GM12878 (cell line): ENCODE measurements at regions not wholly inside any gene's neighbourhood (a gene's known extent, or its start where the extent isn't known, plus 50 kb on each side); places are given as distances from the start of the nearest gene placed in this dataset.

ENCODE experiments used
- ATAC-seq: fragments of 200-7000 bp; cut with Tn5 transposase; 3 replicates; pipeline ENCODE4 v1.9.1; 2020; ENCODE audit warnings: mild to moderate bottlenecking, moderate library complexity
- BruUV-seq: library from RNA; stranded (reverse); fragments of 400-500 nt; replicated peaks from 2 replicates; lab custom pipeline; 2021; lab: Mats Ljungman, UMichigan
- CTCF ChIA-PET: fragments of 300-600 bp; sonication (Branson Sonifier 250); formaldehyde crosslinking; extraction: SDS; loops from one replicate; lab custom pipeline; 2021; ENCODE audit warnings: inconsistent platforms; lab: Yijun Ruan, JAX
- POLR2A ChIA-PET: fragments of 350-600 bp; formaldehyde crosslinking; extraction: SDS; loops from one replicate; lab custom pipeline; 2021; ENCODE audit warnings: inconsistent platforms; lab: Charles Lee
- RAD21 ChIA-PET: fragments of 300-600 bp; sonication (Branson Sonifier 250); formaldehyde crosslinking; loops from one replicate; lab custom pipeline; 2023; ENCODE audit warnings: antibody characterized with exemption; ENCODE audit not compliant: unreplicated experiment; lab: Charles Lee
- SMC1A ChIA-PET: fragments of 300-600 bp; sonication (Branson Sonifier 250); formaldehyde crosslinking; loops from one replicate; lab custom pipeline; 2023; ENCODE audit not compliant: unreplicated experiment, uncharacterized antibody; lab: Charles Lee
- DNase-seq: peaks from one replicate; pipeline ENCODE4 v3.0.0-alpha.2; 2011; ENCODE audit warnings: low read depth, low spot score
- FAIRE-seq: peaks from 3 replicates; lab custom pipeline; 2011; peaks lifted over from hg19 to GRCh38; lab: Jason Lieb, UNC
- H2AFZ ChIP-seq: 2 replicates; pipeline ENCODE4 v1.6.0; 2011; ENCODE audit warnings: low read depth, low read length, control low read depth; ENCODE audit not compliant: control insufficient read depth
- H3K27ac ChIP-seq: 2 replicates; pipeline ENCODE4 v1.5.1; 2011; ENCODE audit warnings: control low read depth; ENCODE audit not compliant: control insufficient read depth, insufficient read depth
- H3K27me3 ChIP-seq, 2 experiments: replicated peaks in 1 of 2; 2 replicates each; pipeline versions ENCODE4 v1.6.0 to v1.6.1; 2011; ENCODE audit warnings: low read length in 1 of 2; ENCODE audit not compliant: control insufficient read depth in 2 of 2, insufficient read depth in 2 of 2
- H3K36me3 ChIP-seq, 2 experiments: 2 replicates each; pipeline ENCODE4 v1.5.1; 2011; ENCODE audit warnings: low read length in 1 of 2; ENCODE audit not compliant: control insufficient read depth in 2 of 2, insufficient read depth in 2 of 2
- H3K4me1 ChIP-seq: 2 replicates; pipeline ENCODE4 v1.6.1; 2011; ENCODE audit warnings: mild to moderate bottlenecking, low read length, moderate library complexity, mixed read lengths; ENCODE audit not compliant: control insufficient read depth, insufficient read depth
- H3K4me2 ChIP-seq: 2 replicates; pipeline ENCODE4 v1.6.0; 2011; ENCODE audit warnings: control low read depth; ENCODE audit not compliant: control insufficient read depth, insufficient read depth
- H3K4me3 ChIP-seq: fragments of 200-600 bp; sonication (generic); 2 replicates; pipeline ENCODE4 v1.5.1; 2016
- H3K79me2 ChIP-seq: 2 replicates; pipeline ENCODE4 v1.6.0; 2011; ENCODE audit warnings: low read length; ENCODE audit not compliant: control insufficient read depth, insufficient read depth
- H3K9ac ChIP-seq: 2 replicates; pipeline ENCODE4 v1.8.0; 2011; ENCODE audit warnings: low read length, control low read depth, mixed read lengths; ENCODE audit not compliant: control insufficient read depth, insufficient read depth
- H3K9me3 ChIP-seq: replicated peaks from 3 replicates; pipeline ENCODE4 v1.5.1; 2011; ENCODE audit warnings: mild to moderate bottlenecking, low read length; ENCODE audit not compliant: control insufficient read depth, insufficient read depth
- H4K20me1 ChIP-seq: 2 replicates; pipeline ENCODE4 v1.6.0; 2011; ENCODE audit not compliant: control insufficient read depth, insufficient read depth
- BACH1 ChIP-seq: fragments of 450-650 bp; IDR thresholded peaks from 2 replicates; pipeline ENCODE4 v1.6.1; 2017; ENCODE audit warnings: mild to moderate bottlenecking, borderline replicate concordance
- DPF2 ChIP-seq: fragments of 450-650 bp; IDR thresholded peaks from 2 replicates; pipeline ENCODE4 v1.6.1; 2017; ENCODE audit warnings: mild to moderate bottlenecking
- EZH2 ChIP-seq: IDR thresholded peaks from 2 replicates; pipeline ENCODE4 v1.6.1; 2012; ENCODE audit warnings: low read depth, mild to moderate bottlenecking, control low read depth, inconsistent platforms, low read length, borderline replicate concordance; ENCODE audit not compliant: control insufficient read depth
- IKZF1 ChIP-seq: fragments of 450-650 bp; conservative IDR thresholded peaks from 2 replicates; pipeline ENCODE4 v1.6.1; 2017; ENCODE audit warnings: antibody characterized with exemption, mild to moderate bottlenecking
- KAT2A ChIP-seq: conservative IDR thresholded peaks from 2 replicates; pipeline ENCODE4 v1.6.1; 2011; ENCODE audit warnings: low read depth, low read length; ENCODE audit not compliant: control insufficient read depth
- MEF2B ChIP-seq: fragments of 450-650 bp; IDR thresholded peaks from 2 replicates; pipeline ENCODE4 v1.6.1; 2018; ENCODE audit warnings: mild to moderate bottlenecking, moderate library complexity; ENCODE audit not compliant: partially characterized antibody, poor library complexity, severe bottlenecking
- NFYB ChIP-seq: IDR thresholded peaks from 2 replicates; pipeline ENCODE4 v1.6.1; 2011; ENCODE audit warnings: low read depth, mild to moderate bottlenecking, low read length, improper control_type of control experiment, moderate library complexity; ENCODE audit not compliant: insufficient read depth
- NR2F1 ChIP-seq: fragments of 450-650 bp; conservative IDR thresholded peaks from 2 replicates; pipeline ENCODE4 v1.6.1; 2017; ENCODE audit warnings: mild to moderate bottlenecking
- PML ChIP-seq: IDR thresholded peaks from 2 replicates; pipeline ENCODE4 v1.6.1; 2012; ENCODE audit warnings: low read length, inconsistent platforms
- POU2F2 ChIP-seq: IDR thresholded peaks from 3 replicates; pipeline ENCODE4 v1.6.1; 2011; ENCODE audit warnings: low read depth, mild to moderate bottlenecking, low read length, borderline replicate concordance
- RUNX3 ChIP-seq: IDR thresholded peaks from 2 replicates; pipeline ENCODE4 v1.6.1; 2012; ENCODE audit warnings: low read length, inconsistent platforms
- SMAD5 ChIP-seq: IDR thresholded peaks from 2 replicates; pipeline ENCODE4 v1.6.1; 2016; ENCODE audit warnings: antibody characterized with exemption, low read depth
- TCF3 ChIP-seq: IDR thresholded peaks from 2 replicates; pipeline ENCODE4 v1.6.1; 2012; ENCODE audit warnings: low read depth, mild to moderate bottlenecking, low read length, borderline replicate concordance; ENCODE audit not compliant: insufficient read depth
- ZNF207 ChIP-seq: fragments of 450-650 bp; IDR thresholded peaks from 2 replicates; pipeline ENCODE4 v1.6.1; 2014; ENCODE audit warnings: antibody characterized with exemption, mild to moderate bottlenecking, borderline replicate concordance
- WGBS: methylation state at CpG from one replicate; pipeline ENCODE4 v1.1.6; 2016; ENCODE audit warnings: low lambda C conversion rate; ENCODE audit not compliant: insufficient replicate concordance, insufficient coverage; ENCODE audit errors: missing lambda C conversion rate; 5-methylcytosine and 5-hydroxymethylcytosine counted together
- in situ Hi-C: fragments of 300-500 bp; cut with MboI; formaldehyde crosslinking; loops from 9 replicates; pipeline ENCODE4 v1.14.3; 2018; ENCODE audit warnings: mixed read lengths
- intact Hi-C: fragments of 100-400 bp; cut with micrococcal nuclease; formaldehyde crosslinking; loops from one replicate; pipeline ENCODE4 v1.14.2; 2022; ENCODE audit not compliant: unreplicated experiment
- TF ChIP-seq, protein P1 (sequence below): fragments of 450-650 bp; IDR thresholded peaks from 2 replicates; pipeline ENCODE4 v1.6.1; 2017; ENCODE audit warnings: borderline replicate concordance

DNA sequence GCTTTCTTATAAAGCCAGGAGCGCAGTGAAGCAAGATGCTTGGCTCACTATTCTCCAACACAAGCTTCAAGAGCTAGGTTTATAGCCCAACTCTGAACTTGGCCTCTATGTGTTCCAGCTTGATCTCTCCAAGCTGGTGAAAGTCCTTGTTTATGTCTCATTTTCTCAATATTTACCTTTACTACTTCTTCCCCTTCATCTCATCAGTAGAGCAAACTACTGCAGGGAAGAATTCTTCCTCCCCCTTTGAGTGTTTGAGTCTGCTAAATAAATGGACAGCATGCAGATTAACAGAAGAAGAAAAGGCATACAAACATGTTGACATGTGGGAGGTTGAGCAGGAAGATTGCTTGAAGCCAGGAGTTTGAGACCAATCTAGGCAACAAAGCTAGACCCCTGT, 460.7 kb downstream of the ZNF608 start:
- no peak overlapping the region for H3K4me3 ChIP-seq
- in situ Hi-C loops: no loop called here
- H3K9me3 ChIP-seq: no peaks in the 10 kb centered on the region
- H3K4me1 ChIP-seq: no peaks in the 10 kb centered on the region
- RAD21 ChIA-PET: no interaction called here
- intact Hi-C loops: no loop called here
- H3K79me2 ChIP-seq: no peaks in the 10 kb centered on the region
- FAIRE-seq (no peak), DNase-seq (no peak), ATAC-seq (no peak)
- CTCF ChIA-PET: no interaction called here
- POLR2A ChIA-PET: no interaction called here
- 8% methylated on average over 1 of the region's 1 CpG for WGBS
- SMC1A ChIA-PET: interaction anchor here (0.7 to 1.2 kb wide), 2 partner anchors 15 to 418 kb away, joined by 3 read pairs; no protein-coding TSS in a partner anchor
- no TSS peak for BruUV-seq
- H4K20me1 ChIP-seq: no peaks in the 10 kb centered on the region
- no peaks in the 10 kb centered on the region; a peak in 1 of 4 replicates for H3K27me3 ChIP-seq
- no peak overlapping the region for H3K9ac ChIP-seq
- no peak overlapping the region for H2AFZ ChIP-seq
- no peak for TF ChIP-seq SMAD5
- TF ChIP-seq, protein P1, sequence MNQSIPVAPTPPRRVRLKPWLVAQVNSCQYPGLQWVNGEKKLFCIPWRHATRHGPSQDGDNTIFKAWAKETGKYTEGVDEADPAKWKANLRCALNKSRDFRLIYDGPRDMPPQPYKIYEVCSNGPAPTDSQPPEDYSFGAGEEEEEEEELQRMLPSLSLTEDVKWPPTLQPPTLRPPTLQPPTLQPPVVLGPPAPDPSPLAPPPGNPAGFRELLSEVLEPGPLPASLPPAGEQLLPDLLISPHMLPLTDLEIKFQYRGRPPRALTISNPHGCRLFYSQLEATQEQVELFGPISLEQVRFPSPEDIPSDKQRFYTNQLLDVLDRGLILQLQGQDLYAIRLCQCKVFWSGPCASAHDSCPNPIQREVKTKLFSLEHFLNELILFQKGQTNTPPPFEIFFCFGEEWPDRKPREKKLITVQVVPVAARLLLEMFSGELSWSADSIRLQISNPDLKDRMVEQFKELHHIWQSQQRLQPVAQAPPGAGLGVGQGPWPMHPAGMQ: no peak
- no peak for TF ChIP-seq ZNF207
- no peak overlapping the region for H3K4me2 ChIP-seq
- H3K27ac ChIP-seq: no peak overlapping the region
- H3K36me3 ChIP-seq: no peaks in the 10 kb centered on the region

DNA sequence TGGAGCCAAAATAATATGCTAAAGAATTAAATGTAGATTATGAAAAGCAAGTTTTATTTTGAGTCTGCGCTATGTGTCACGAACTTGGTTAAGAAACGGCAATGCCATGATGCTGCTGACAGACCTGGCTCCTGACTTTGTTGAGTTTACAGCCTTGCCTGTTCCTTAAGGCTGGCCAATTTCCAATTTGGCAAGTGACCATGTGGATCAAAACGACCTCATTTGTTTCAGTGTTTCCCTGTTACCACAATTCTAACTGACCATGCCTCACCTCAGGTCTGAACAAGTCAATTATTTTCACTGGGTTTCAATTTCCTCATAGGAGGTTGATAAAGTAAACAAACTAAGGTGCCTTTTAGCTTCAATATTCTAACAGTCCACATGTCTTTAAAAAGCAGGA, 461.4 kb downstream of the ZNF608 start:
- ChIA-PET CTCF (no interaction called here), POLR2A (no interaction called here), RAD21 (no interaction called here), SMC1A (no interaction called here)
- BruUV-seq: no TSS peak
- H3K9ac ChIP-seq: no peak overlapping the region
- intact Hi-C loops (no loop called here), in situ Hi-C loops (no loop called here)
- no peaks in the 10 kb centered on the region for H3K4me1 ChIP-seq
- no peaks in the 10 kb centered on the region for H4K20me1 ChIP-seq
- no peaks in the 10 kb centered on the region; a peak in 1 of 4 replicates for H3K27me3 ChIP-seq
- ATAC-seq (no peak), DNase-seq (no peak), FAIRE-seq (no peak)
- no peak overlapping the region for H3K4me3 ChIP-seq
- 58% methylated on average over 4 of the region's 4 CpGs for WGBS
- H3K79me2 ChIP-seq: no peaks in the 10 kb centered on the region
- H2AFZ ChIP-seq: no peak overlapping the region
- no peaks in the 10 kb centered on the region for H3K9me3 ChIP-seq
- H3K36me3 ChIP-seq: no peaks in the 10 kb centered on the region
- H3K4me2 ChIP-seq: no peak overlapping the region
- no peak overlapping the region for H3K27ac ChIP-seq
- TF ChIP-seq PML (no peak), NR2F1 (no peak), MEF2B (no peak), POU2F2 (no peak), IKZF1 (no peak), EZH2 (no peak), NFYB (no peak), TCF3 (no peak), KAT2A (no peak), BACH1 (no peak), RUNX3 (no peak), DPF2 (no peak)
- TF ChIP-seq, protein P1: no peak
